ENCODE measurements at regions not wholly inside any gene's neighbourhood (a gene's known extent, or its start where the extent isn't known, plus 50 kb on each side); places are given as distances from the start of the nearest gene placed in this dataset.

- no peak for TF ChIP-seq CTCF (IDR thresholded peaks at IDR 0.05; ENCODE audit: unreplicated experiment)
- H3K9me3 Mint-ChIP-seq (ENCODE audit: unreplicated experiment), result no peaks in the 10 kb centered on the region
These were observed 769.8 kb downstream of the METTL15 start for GRCh38 chr11:28878025-28878424.

GRCh38 chr11:28877340-28877739 is 769.2 kb downstream of the METTL15 start:
- Mint-ChIP-seq H3K9me3 (ENCODE audit: unreplicated experiment) (no peaks in the 10 kb centered on the region), H3K27me3 (ENCODE audit: unreplicated experiment) (no peaks in the 10 kb centered on the region), H3K4me1 (ENCODE audit: unreplicated experiment) (no peaks in the 10 kb centered on the region), H3K27ac (ENCODE audit: unreplicated experiment) (no peak overlapping the region), H3K4me3 (ENCODE audit: unreplicated experiment) (no peak overlapping the region), H3K36me3 (ENCODE audit: low read depth, unreplicated experiment) (no peaks in the 10 kb centered on the region)
- no peak for DNase-seq (ENCODE audit: low spot score)
- no peak for TF ChIP-seq CTCF (IDR thresholded peaks at IDR 0.05; ENCODE audit: unreplicated experiment)

More at GRCh38 chr11:28878025-28878424, 769.8 kb downstream of the METTL15 start:
- DNase-seq (ENCODE audit: low spot score), result no peak
- Mint-ChIP-seq H3K36me3 (ENCODE audit: low read depth, unreplicated experiment) (no peaks in the 10 kb centered on the region), H3K4me3 (ENCODE audit: unreplicated experiment) (no peak overlapping the region), H3K4me1 (ENCODE audit: unreplicated experiment) (no peaks in the 10 kb centered on the region), H3K27ac (ENCODE audit: unreplicated experiment) (no peak overlapping the region), H3K27me3 (ENCODE audit: unreplicated experiment) (no peaks in the 10 kb centered on the region)

- no peaks in the 10 kb centered on the region for H3K27me3 Mint-ChIP-seq (ENCODE audit: unreplicated experiment)
- no peak for DNase-seq (ENCODE audit: low spot score)
- no peak for TF ChIP-seq CTCF (IDR thresholded peaks at IDR 0.05; ENCODE audit: unreplicated experiment)
- no peaks in the 10 kb centered on the region for H3K36me3 Mint-ChIP-seq (ENCODE audit: low read depth, unreplicated experiment)
- H3K9me3 Mint-ChIP-seq (ENCODE audit: unreplicated experiment), result no peaks in the 10 kb centered on the region
- H3K4me3 Mint-ChIP-seq (ENCODE audit: unreplicated experiment), result no peak overlapping the region
- H3K27ac Mint-ChIP-seq (ENCODE audit: unreplicated experiment), result no peak overlapping the region
- no peaks in the 10 kb centered on the region for H3K4me1 Mint-ChIP-seq (ENCODE audit: unreplicated experiment)
These were observed 766.5 kb downstream of the METTL15 start for GRCh38 chr11:28874706-28875105.

- Mint-ChIP-seq H3K27ac (ENCODE audit: unreplicated experiment) (no peak overlapping the region), H3K4me1 (ENCODE audit: unreplicated experiment) (no peaks in the 10 kb centered on the region), H3K36me3 (ENCODE audit: low read depth, unreplicated experiment) (no peaks in the 10 kb centered on the region), H3K27me3 (ENCODE audit: unreplicated experiment) (no peaks in the 10 kb centered on the region), H3K9me3 (ENCODE audit: unreplicated experiment) (no peaks in the 10 kb centered on the region), H3K4me3 (ENCODE audit: unreplicated experiment) (no peak overlapping the region)
- no peak for TF ChIP-seq CTCF (IDR thresholded peaks at IDR 0.05; ENCODE audit: unreplicated experiment)
- no peak for DNase-seq (ENCODE audit: low spot score)
These were observed 762.9 kb downstream of the METTL15 start for GRCh38 chr11:28871090-28871489.

- H3K4me1 Mint-ChIP-seq (ENCODE audit: unreplicated experiment), result no peaks in the 10 kb centered on the region
- no peak overlapping the region for H3K27ac Mint-ChIP-seq (ENCODE audit: unreplicated experiment)
- no peak overlapping the region for H3K4me3 Mint-ChIP-seq (ENCODE audit: unreplicated experiment)
- H3K36me3 Mint-ChIP-seq (ENCODE audit: low read depth, unreplicated experiment), result no peaks in the 10 kb centered on the region
- no peak for TF ChIP-seq CTCF (IDR thresholded peaks at IDR 0.05; ENCODE audit: unreplicated experiment)
- DNase-seq (ENCODE audit: low spot score), result no peak
- H3K9me3 Mint-ChIP-seq (ENCODE audit: unreplicated experiment), result no peaks in the 10 kb centered on the region
- H3K27me3 Mint-ChIP-seq (ENCODE audit: unreplicated experiment), result peaks cover under 1% of the 10 kb centered on the region
These were observed 755.2 kb downstream of the METTL15 start for GRCh38 chr11:28863422-28863821.

Measured in endothelial cell (in vitro differentiated cells).